ENCODE measurements at regions not wholly inside any gene's neighbourhood (a gene's known extent, or its start where the extent isn't known, plus 50 kb on each side); places are given as distances from the start of the nearest gene placed in this dataset.

DNA sequence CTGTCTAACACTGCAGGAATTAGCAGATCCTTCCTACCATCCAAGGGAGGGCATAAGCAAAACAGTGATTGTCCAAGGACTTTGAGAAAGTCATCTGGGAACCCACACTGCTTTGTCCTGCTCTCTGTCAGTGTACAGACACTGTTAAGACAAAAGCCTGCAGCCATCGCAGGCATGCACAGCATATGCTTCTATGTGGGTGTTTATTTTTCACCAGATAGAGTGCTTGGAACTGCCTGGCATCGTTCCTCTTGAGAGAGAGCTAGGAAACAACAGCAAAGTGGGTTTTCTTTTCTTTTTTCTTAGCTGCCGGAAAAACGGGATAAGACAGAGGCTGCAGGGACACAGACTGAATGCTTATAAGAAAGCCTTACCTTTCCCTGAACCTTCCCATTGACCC lies 212.3 kb downstream of the ICE1 start:
- Histone ChIP-seq H3K27ac (ENCODE audit: insufficient read length, low read depth, low read length) (no peak overlapping the region), H3K9ac (ENCODE audit: extremely low read depth, insufficient read length, low read length) (no peak overlapping the region), H3K4me1 (ENCODE audit: insufficient read depth, low read length) (no peaks in the 10 kb centered on the region), H3K4me2 (ENCODE audit: insufficient read depth, insufficient read length, low read length) (no peak overlapping the region), H3K79me1 (ENCODE audit: insufficient read depth, low read depth, low read length, poor library complexity, severe bottlenecking) (no peaks in the 10 kb centered on the region), H3K14ac (ENCODE audit: insufficient read depth, low read length) (no peak overlapping the region), H2BK12ac (ENCODE audit: insufficient read length, low read depth, low read length) (no peak overlapping the region), H3K9me3 (ENCODE audit: control insufficient read depth, low read depth, low read length) (no peaks in the 10 kb centered on the region), H4K5ac (ENCODE audit: insufficient read length, low read depth, low read length) (no peak overlapping the region), H4K91ac (ENCODE audit: insufficient read length, low read depth, low read length) (no peak overlapping the region), H3K4ac (ENCODE audit: low read depth, low read length) (no peak overlapping the region), H2AK5ac (ENCODE audit: insufficient read length, low read length) (no peak overlapping the region), H3K18ac (ENCODE audit: insufficient read length, low read depth, low read length) (no peak overlapping the region), H2BK15ac (ENCODE audit: low read depth, low read length) (no peak overlapping the region), H2AFZ (ENCODE audit: low read length) (no peak overlapping the region), H3K56ac (ENCODE audit: insufficient read length, low read depth, low read length) (no peak overlapping the region), H3T11ph (ENCODE audit: low read length) (no peak overlapping the region), H3K23me2 (ENCODE audit: insufficient read length, low read depth, low read length, poor library complexity, severe bottlenecking) (no peaks in the 10 kb centered on the region), H2BK120ac (ENCODE audit: low read depth, low read length, poor library complexity, severe bottlenecking) (no peak overlapping the region), H3K27me3 (ENCODE audit: insufficient read depth, low read length) (no peaks in the 10 kb centered on the region), H4K8ac (replicated peaks; ENCODE audit: insufficient read length, low read depth, low read length) (no peak overlapping the region), H4K20me1 (ENCODE audit: control insufficient read depth, insufficient read depth, insufficient read length) (no peaks in the 10 kb centered on the region), H2BK20ac (ENCODE audit: low read depth, low read length, poor library complexity, severe bottlenecking) (no peak overlapping the region), H3K23ac (ENCODE audit: insufficient read length, low read depth, low read length) (no peak overlapping the region), H3K79me2 (ENCODE audit: insufficient read depth, low read length) (no peaks in the 10 kb centered on the region), H2BK5ac (ENCODE audit: insufficient read length, low read length) (no peak overlapping the region)
- Mint-ChIP-seq H3K9me3 (peaks cover 0 to 10% of the 10 kb centered on the region in 2 experiments; a peak in 4 of 5 replicates), H3K4me1 (peaks cover 0 to 3% of the 10 kb centered on the region in 2 experiments; a peak in 1 of 4 replicates), H3K36me3 (ENCODE audit: insufficient read depth in 1 of 3, low read depth in 3 of 3) (peaks cover 0 to 8% (median 0%) of the 10 kb centered on the region in 3 experiments; a peak in 4 of 7 replicates), H3K27me3 (ENCODE audit: low read depth) (peaks cover 1% of the 10 kb centered on the region; the same call in 1 of the 2 replicates), H3K4me3 (no peak overlapping the region), H3K27ac (no peak overlapping the region)
- TF ChIP-seq, protein P1, sequence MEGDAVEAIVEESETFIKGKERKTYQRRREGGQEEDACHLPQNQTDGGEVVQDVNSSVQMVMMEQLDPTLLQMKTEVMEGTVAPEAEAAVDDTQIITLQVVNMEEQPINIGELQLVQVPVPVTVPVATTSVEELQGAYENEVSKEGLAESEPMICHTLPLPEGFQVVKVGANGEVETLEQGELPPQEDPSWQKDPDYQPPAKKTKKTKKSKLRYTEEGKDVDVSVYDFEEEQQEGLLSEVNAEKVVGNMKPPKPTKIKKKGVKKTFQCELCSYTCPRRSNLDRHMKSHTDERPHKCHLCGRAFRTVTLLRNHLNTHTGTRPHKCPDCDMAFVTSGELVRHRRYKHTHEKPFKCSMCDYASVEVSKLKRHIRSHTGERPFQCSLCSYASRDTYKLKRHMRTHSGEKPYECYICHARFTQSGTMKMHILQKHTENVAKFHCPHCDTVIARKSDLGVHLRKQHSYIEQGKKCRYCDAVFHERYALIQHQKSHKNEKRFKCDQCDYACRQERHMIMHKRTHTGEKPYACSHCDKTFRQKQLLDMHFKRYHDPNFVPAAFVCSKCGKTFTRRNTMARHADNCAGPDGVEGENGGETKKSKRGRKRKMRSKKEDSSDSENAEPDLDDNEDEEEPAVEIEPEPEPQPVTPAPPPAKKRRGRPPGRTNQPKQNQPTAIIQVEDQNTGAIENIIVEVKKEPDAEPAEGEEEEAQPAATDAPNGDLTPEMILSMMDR (conservative IDR thresholded peaks at IDR 0.05), result no peak
- no peak for DNase-seq
- WGBS (ENCODE audit: extremely low coverage, insufficient read length, low lambda C conversion rate), result no CpG with 5 or more reads among the region's 4 CpGs
